OCI-LY3 (cell line): ENCODE measurements at regions not wholly inside any gene's neighbourhood (a gene's known extent, or its start where the extent isn't known, plus 50 kb on each side); places are given as distances from the start of the nearest gene placed in this dataset.

Experiments
- H2AFZ ChIP-seq: fragments of 200-600, 300-600 bp; shearing (Covaris generic); 2 replicates; pipeline ENCODE4 v1.6.0; 2014; ENCODE audit warnings: antibody characterized with exemption, low read depth, low read length
- H3K27ac ChIP-seq: fragments of 200-600, 300-600 bp; sonication (generic); 2 replicates; pipeline ENCODE4 v1.5.1; 2014; ENCODE audit warnings: mild to moderate bottlenecking, low read length, moderate library complexity, mixed read lengths
- H3K27me3 ChIP-seq: fragments of 200-600, 300-600 bp; sonication (generic); 2 replicates; pipeline ENCODE4 v1.6.1; 2014; ENCODE audit warnings: low read depth, low read length, mixed read lengths
- H3K36me3 ChIP-seq: fragments of 200-600, 300-600 bp; sonication (generic); replicated peaks from 2 replicates; pipeline ENCODE3; 2014; ENCODE audit warnings: low read depth, low read length, mixed read lengths
- H3K4me1 ChIP-seq: fragments of 300-600, 200-600 bp; sonication (generic); 2 replicates; pipeline ENCODE4 v1.6.1; 2014; ENCODE audit warnings: low read length, mixed read lengths
- H3K4me2 ChIP-seq: fragments of 200-600, 300-600 bp; sonication (generic); 2 replicates; pipeline ENCODE4 v1.6.1; 2014; ENCODE audit warnings: low read length, mixed read lengths
- H3K4me3 ChIP-seq: fragments of 300-600, 200-600 bp; sonication (generic); 2 replicates; pipeline ENCODE4 v1.5.1; 2014; ENCODE audit warnings: antibody characterized with exemption, mild to moderate bottlenecking, low read length, moderate library complexity
- H3K79me2 ChIP-seq: fragments of 300-600, 200-600 bp; shearing (Covaris generic); 2 replicates; pipeline ENCODE4 v1.6.1; 2014; ENCODE audit warnings: mild to moderate bottlenecking, low read length, mixed read lengths
- H3K9ac ChIP-seq: fragments of 300-600, 200-600 bp; shearing (Covaris generic); 2 replicates; pipeline ENCODE4 v1.6.0; 2014; ENCODE audit warnings: mild to moderate bottlenecking, low read length, moderate library complexity
- H3K9me3 ChIP-seq: fragments of 200-600, 300-600 bp; shearing (Covaris generic); 2 replicates; pipeline ENCODE4 v1.6.1; 2014; ENCODE audit warnings: low read length, mixed read lengths; ENCODE audit not compliant: insufficient read depth
- H4K20me1 ChIP-seq: fragments of 200-600, 300-600 bp; sonication (generic); 2 replicates; pipeline ENCODE4 v1.6.1; 2016; ENCODE audit warnings: low read length, mixed read lengths; ENCODE audit not compliant: insufficient read depth
- EZH2phosphoT487 ChIP-seq: fragments of 200-600 bp; shearing (Covaris generic); IDR thresholded peaks from 2 replicates; pipeline ENCODE4 v1.6.1; 2018; ENCODE audit warnings: antibody characterized with exemption, mixed run types, low read depth
- TF ChIP-seq, protein P1 (sequence below): fragments of 200-600, 300-600 bp; sonication (generic); IDR thresholded peaks from 2 replicates; pipeline ENCODE4 v1.5.1; 2014; ENCODE audit warnings: antibody characterized with exemption, low read length, low read depth

DNA sequence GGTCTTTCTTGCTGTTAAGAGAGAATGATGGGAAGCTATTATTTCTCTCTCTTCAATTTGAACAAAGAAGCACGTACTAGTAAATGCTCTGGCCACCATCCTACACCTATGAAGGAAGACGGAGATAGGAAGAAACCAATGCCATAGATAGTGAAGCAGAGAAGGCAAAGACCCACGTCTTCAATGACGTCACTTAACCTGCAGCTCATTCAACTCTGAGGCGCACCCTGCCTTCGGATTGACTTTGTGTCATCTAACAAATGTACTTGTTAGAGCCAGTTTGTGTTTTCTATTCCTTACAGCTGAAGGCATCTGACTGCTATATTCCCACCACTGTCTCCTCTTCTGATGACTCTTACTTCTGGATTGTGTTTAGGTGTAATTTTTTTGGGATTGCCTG is 332.5 kb upstream of the DDI1 start:
- Histone ChIP-seq H3K4me1 (no peaks in the 10 kb centered on the region), H3K79me2 (no peaks in the 10 kb centered on the region), H3K9ac (no peak overlapping the region), H3K27me3 (no peaks in the 10 kb centered on the region), H3K4me3 (no peak overlapping the region), H3K27ac (no peak overlapping the region), H3K4me2 (no peak overlapping the region), H4K20me1 (no peaks in the 10 kb centered on the region), H2AFZ (no peak overlapping the region), H3K36me3 (no peaks in the 10 kb centered on the region), H3K9me3 (no peaks in the 10 kb centered on the region)
- TF ChIP-seq, protein P1, sequence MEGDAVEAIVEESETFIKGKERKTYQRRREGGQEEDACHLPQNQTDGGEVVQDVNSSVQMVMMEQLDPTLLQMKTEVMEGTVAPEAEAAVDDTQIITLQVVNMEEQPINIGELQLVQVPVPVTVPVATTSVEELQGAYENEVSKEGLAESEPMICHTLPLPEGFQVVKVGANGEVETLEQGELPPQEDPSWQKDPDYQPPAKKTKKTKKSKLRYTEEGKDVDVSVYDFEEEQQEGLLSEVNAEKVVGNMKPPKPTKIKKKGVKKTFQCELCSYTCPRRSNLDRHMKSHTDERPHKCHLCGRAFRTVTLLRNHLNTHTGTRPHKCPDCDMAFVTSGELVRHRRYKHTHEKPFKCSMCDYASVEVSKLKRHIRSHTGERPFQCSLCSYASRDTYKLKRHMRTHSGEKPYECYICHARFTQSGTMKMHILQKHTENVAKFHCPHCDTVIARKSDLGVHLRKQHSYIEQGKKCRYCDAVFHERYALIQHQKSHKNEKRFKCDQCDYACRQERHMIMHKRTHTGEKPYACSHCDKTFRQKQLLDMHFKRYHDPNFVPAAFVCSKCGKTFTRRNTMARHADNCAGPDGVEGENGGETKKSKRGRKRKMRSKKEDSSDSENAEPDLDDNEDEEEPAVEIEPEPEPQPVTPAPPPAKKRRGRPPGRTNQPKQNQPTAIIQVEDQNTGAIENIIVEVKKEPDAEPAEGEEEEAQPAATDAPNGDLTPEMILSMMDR = no peak
- TF ChIP-seq EZH2phosphoT487 = no peak

DNA sequence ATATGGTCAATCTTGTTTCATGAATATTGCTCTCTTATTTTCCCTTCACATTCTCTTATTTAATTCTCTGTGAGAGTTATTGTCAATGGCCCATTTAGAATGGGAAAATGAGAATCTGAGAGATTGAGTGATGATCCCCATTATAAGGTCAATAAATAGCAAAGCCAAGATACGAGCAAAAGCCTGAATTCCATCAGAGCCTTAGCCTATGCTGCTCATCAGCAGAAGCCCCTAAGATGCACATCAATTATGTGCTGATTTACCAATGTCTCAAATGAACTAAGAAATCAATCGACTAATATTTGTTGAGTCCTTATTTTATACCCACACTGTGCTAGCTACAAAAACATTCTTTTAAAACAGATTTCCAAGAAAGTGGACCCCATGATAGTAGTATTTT is 330.8 kb upstream of the DDI1 start:
- Histone ChIP-seq H3K4me1 (no peaks in the 10 kb centered on the region), H3K4me2 (no peak overlapping the region), H3K36me3 (no peaks in the 10 kb centered on the region), H4K20me1 (no peaks in the 10 kb centered on the region), H3K79me2 (no peaks in the 10 kb centered on the region), H3K9me3 (no peaks in the 10 kb centered on the region), H3K4me3 (no peak overlapping the region), H2AFZ (no peak overlapping the region), H3K9ac (no peak overlapping the region), H3K27ac (no peak overlapping the region), H3K27me3 (no peaks in the 10 kb centered on the region)
- no peak for TF ChIP-seq EZH2phosphoT487
- TF ChIP-seq, protein P1 = no peak

DNA sequence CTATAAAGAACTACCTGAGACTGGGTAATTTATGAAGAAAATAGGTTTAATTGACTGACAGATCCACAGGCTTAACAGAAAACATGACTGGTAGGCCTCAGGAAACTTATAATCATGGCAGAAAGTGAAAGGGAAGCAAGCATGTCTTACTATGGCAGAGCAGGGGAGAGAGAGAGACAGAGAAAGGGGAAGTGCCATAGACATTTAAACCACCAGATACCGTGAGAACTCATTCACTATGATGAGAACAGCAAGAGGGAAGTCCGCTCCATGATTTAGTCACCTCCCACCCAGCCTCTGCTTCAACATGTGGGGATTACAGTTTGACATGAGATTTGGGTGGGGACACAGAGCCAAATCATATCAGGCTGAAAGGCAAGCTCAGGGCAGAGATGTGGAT is 327.1 kb upstream of the DDI1 start:
- Histone ChIP-seq H4K20me1 (no peaks in the 10 kb centered on the region), H3K79me2 (no peaks in the 10 kb centered on the region), H3K9me3 (no peaks in the 10 kb centered on the region), H2AFZ (no peak overlapping the region), H3K36me3 (no peaks in the 10 kb centered on the region), H3K27me3 (no peaks in the 10 kb centered on the region), H3K4me3 (no peak overlapping the region), H3K9ac (no peak overlapping the region), H3K4me1 (no peaks in the 10 kb centered on the region), H3K27ac (no peak overlapping the region), H3K4me2 (no peak overlapping the region)
- no peak for TF ChIP-seq EZH2phosphoT487
- TF ChIP-seq, protein P1 = no peak

DNA sequence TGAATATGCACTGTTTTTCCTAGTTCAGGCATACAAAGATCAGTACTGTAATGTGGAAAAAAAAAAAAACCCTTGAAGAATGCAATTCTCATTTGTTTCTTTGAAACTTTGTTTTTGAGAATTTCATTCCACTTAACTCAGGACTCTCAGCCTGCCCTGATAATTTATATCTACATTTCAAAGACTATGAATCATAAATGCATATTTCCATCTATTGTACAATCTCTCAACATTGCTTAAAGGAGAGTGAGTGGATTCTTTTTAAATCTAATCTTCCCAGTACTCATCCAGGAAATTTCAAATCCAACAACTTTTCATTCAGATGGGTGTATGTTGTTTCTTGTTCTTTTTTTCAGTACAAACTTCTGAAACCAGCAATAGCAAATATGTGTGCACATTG is 322.2 kb upstream of the DDI1 start:
- Histone ChIP-seq H3K36me3 (no peaks in the 10 kb centered on the region), H3K9me3 (no peaks in the 10 kb centered on the region), H3K4me3 (no peak overlapping the region), H2AFZ (no peak overlapping the region), H3K9ac (no peak overlapping the region), H3K4me1 (no peaks in the 10 kb centered on the region), H3K4me2 (no peak overlapping the region), H3K27me3 (no peaks in the 10 kb centered on the region), H3K79me2 (no peaks in the 10 kb centered on the region), H4K20me1 (no peaks in the 10 kb centered on the region), H3K27ac (no peak overlapping the region)
- TF ChIP-seq EZH2phosphoT487 = no peak
- TF ChIP-seq, protein P1 = no peak
